ENCODE measurements at regions not wholly inside any gene's neighbourhood (a gene's known extent, or its start where the extent isn't known, plus 50 kb on each side); places are given as distances from the start of the nearest gene placed in this dataset.

DNA sequence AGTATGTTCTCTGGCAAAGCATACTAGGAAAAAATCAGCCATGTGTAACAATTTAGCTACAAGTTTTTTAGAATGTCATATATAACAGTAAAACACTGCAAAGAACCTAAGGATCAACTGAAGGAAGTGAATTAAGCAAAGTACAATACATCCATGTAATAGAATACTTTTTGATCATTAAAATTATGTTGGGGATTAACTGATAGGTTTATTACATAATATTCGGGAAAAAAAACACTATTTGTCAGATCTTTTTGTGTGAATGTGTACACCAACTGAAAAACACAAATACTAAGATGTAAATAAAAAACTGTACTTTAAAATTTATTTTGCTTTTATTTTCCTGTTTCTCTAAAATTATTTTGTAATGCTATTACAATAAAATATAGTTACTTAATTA is 185.5 kb upstream of the DYNLRB2 start:
- no peak for DNase-seq

GRCh38 chr16:80350061-80350460 is 190.7 kb upstream of the DYNLRB2 start:
- DNase-seq = no peak

DNA sequence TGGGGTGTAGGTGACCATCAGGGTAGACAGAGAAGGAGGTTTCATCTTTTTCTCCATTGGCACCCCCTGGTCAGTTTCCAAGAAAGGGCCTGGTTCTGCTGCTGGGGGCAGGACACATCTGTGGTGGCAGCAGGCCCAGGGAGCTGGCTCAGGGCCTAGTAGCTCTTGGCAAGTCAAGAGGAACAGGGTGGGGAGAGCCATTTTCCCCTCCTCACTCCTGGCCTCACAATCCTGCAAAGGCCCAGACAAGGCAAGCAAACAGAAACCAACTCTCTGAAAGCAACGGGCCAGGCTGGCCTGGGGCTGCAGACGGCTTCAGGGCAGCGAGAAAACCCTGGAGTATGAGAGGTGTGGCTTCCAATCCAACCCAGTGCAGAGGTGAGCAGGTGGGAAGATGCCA is 192.9 kb upstream of the DYNLRB2 start:
- DNase-seq = no peak

GRCh38 chr16:80347002-80347401 is 193.8 kb upstream of the DYNLRB2 start:
- DNase-seq = no peak

DNA sequence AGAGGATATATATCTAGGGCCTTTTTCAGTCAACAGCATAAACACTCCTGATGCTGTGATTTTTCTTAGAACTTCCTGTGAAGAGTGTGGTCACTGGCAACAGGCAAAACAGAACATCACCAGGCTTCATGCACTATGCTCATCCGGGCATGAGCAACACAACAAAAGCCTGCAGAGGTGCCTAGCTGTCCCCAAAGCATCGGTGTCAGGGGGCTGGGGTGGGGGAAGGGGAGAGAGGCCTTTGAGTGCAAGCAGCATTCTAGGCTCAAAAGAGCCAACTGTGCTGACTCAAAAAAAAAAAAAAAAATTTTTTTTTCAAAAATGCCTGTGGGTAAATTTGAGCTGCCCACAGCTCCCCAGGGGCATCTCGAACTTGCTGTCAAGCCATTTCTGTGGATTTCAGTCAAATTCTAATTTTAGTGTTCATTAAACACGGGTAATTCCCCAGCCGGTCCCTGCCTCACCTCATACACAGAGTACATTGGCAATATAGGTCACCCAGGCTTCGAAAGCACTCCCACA is 194.6 kb upstream of the DYNLRB2 start:
- DNase-seq = no peak

DNA sequence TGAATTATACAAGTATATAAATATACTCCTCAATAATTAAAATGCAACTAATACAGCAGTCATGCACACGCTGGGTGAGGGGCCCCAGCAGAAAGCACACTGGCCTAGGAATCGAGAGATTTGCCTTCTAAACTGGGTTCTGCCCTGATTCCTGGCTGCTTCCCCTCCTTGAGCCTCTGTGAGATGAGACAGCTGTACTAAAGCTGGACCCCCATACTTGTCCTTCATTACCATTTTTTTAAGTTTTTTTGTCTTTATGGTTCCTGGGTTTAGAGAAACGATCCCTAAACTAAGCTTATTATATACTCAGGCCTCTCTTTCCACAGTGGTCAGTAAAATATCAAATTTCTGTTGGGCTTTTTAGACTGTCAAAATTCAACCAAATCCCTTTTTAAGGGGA is 195.1 kb upstream of the DYNLRB2 start:
- no peak for DNase-seq

- DNase-seq = no peak
Measured at GRCh38 chr16:80344570-80344969, 196.2 kb upstream of the DYNLRB2 start.

DNA sequence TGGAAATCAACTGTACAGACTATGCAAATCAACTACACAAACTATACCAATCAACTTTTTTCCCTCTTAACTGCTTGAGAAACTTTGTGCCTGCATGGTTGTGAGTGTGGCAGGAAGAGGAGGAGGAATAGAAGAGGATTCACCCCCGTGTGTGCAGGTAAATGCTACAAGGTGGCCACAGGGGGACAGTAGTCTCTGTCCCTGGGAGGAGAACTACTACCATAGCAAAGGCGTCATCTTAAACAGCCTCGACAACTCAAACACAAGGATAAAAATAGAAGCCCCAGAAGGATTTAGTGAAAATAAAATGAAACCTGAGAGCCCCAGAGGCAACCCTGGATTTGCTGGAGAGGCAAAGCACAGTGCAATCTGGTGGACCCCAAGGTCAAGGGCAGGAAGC is 199.5 kb upstream of the DYNLRB2 start:
- no peak for DNase-seq

- DNase-seq = no peak
Measured at GRCh38 chr16:80337786-80338185, 203.0 kb upstream of the DYNLRB2 start.

GRCh38 chr16:80330803-80331202 is 210.0 kb upstream of the DYNLRB2 start:
- DNase-seq = no peak

GRCh38 chr16:80330150-80330549 is 210.6 kb upstream of the DYNLRB2 start:
- no peak for DNase-seq

GRCh38 chr16:80327740-80328139 is 213.1 kb upstream of the DYNLRB2 start:
- no peak for DNase-seq

DNA sequence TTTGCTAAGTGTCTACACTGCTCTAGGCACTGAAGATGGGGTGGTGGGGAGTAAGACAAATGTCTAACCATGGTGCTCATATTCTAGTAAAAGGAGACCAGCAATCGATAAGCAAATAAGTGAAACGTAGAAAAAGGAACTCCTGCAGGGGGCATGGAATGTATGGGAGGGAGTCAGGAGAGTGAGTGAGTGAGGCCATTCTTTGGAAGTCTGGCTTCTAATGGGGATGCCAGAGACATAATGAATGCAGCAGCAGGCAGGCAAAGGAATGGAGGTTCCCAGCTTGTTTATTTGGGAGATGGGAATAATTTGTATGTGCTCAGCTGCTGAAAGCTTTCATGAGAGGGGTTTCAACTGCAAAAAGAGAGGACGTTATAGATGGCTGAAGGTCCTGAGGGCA is 216.4 kb upstream of the DYNLRB2 start:
- DNase-seq = no peak

GRCh38 chr16:80323808-80324195 is 217.0 kb upstream of the DYNLRB2 start:
- DNase-seq = no peak

DNA sequence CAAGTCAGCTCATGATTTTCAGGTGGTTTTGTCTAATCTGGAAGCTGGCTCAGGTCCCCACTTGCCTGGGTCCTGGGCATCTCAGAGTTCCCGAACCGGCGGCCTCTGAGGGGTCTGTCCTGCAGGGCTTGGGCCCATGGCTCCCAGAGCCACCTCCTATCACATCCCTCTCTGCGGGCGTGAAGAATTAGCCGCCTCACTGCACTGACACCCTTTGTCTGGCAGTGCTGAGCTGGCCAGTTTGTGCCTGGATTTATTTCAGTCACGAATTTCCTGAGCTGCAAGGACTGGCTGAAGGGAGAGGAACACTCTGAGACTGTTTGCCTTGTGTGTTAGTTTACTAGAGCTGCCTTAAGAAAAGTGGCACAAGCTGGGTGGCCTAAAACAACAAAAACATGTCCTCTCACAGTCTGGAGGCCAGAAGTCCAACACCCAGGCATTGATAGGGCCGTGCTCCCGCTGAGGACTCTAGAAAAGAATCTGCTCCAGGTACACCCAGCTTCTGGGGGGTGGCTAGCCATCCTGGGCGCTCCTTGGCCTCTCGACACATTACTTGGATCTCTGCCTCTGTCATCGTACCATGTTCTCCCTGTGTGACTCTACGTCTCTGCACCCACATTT is 217.5 kb upstream of the DYNLRB2 start:
- DNase-seq = no peak

- DNase-seq = no peak
Measured at GRCh38 chr16:80319181-80319580, 221.6 kb upstream of the DYNLRB2 start.

DNA sequence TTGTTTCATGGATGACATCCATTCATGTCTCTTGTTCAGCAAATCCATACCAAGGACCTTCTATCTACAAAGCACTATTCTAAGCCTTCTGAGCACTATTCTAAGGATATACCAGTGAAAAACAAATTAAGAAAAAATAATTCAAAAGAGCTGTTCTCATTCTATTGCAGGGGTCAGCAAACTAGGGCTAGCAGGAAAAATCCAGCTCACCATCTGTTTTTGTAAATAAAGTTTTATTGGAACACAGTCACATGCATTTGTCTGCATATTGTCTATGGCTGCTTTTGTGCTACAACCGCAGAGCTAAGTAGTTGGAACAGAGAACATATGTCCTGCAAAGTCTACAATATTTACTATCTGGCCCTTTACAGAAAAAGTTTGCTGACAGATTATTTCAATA is 222.7 kb upstream of the DYNLRB2 start:
- no peak for DNase-seq

DNA sequence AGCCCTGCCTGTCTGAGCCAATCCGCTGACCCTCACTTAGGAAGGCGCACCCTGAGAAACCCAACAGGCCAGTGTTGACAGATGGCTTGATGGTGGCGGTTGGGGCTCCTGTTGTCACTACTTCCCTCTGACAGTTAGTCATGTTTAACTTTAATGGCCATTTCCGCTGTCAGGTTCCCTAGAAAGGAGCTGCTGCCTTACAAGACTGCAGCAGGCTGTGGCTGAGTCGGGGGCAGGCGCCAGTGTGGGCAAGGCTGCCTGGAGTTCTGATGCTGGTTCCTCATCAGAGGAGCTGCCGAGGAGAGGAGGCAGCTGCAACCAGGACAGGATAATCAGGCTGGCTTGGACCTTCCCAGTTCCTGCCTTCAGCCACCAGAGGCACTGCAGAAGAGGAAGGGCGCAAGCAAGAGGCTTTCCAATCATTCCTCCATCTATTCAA is 223.2 kb upstream of the DYNLRB2 start:
- DNase-seq = no peak

DNA sequence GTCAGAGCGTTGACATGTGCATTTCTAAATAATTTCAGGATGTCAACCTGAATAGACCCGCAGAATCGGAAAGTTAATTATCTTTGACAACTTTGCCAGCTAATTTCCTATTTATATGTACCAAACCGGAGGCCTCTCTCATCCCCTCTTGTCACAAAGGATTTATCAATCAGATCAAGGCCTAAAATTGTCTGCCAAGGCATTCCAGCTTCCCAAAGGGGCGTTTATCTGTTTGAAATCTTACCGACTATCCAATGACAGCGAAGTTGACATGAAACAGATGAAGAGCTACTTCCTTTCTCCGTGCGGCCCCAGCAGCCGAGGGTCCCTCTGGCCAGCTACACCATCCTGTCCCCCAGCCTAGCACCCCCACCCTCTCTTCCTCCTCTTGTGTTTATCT is 223.7 kb upstream of the DYNLRB2 start:
- DNase-seq = no peak

GRCh38 chr16:80314042-80314441 is 226.8 kb upstream of the DYNLRB2 start:
- no peak for DNase-seq

- DNase-seq = no peak
Measured at GRCh38 chr16:80309178-80309577, 231.6 kb upstream of the DYNLRB2 start.

DNA sequence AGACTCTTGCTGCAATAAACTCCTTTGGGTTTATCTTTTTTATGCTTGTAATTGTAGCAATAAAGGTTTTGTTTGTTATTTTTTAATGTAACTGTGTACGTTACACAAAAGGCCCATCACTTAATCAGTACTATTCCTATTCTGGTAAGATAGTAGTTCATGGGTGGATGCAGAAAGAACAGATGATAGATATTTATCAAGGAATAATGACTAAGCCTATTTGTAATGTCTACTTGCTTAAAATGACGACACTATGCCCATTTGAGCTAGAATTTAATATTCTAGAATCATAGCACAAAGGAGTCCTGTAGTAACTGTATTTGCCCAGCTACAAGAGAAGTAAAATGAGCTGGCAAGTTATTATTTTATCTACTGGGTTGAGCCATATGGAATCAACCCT is 235.4 kb upstream of the DYNLRB2 start:
- no peak for DNase-seq

DNA sequence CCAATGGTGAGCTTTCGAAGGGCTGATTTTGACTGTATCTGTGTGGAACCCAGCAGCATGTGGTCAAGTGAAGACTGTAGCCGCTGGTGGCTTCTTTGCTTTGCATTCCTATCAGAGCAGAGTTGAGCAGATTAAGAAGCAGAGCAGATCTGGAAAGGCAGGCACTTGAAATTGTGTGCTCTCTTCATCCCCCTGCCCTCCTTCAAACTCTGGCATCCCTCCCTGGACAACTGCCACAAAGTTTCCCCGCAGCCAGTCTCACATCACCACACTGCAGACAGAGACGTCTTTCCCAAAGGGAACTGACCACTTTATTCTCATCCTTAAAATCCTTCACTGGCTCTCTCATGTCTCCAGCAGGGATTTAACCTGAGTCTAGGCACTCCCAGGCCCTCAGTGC is 237.1 kb upstream of the DYNLRB2 start:
- no peak for DNase-seq

- DNase-seq = no peak
Measured at GRCh38 chr16:80300876-80301275, 239.9 kb upstream of the DYNLRB2 start.

- DNase-seq = no peak
Measured at GRCh38 chr16:80300456-80300855, 240.3 kb upstream of the DYNLRB2 start.

Measured in effector CD4-positive, alpha-beta T cell (primary cell).